ENCODE measurements at regions not wholly inside any gene's neighbourhood (a gene's known extent, or its start where the extent isn't known, plus 50 kb on each side); places are given as distances from the start of the nearest gene placed in this dataset.
"Not testable (repeated sequence)": the region's sequence is repeated elsewhere in the genome, so short reads cannot be mapped to it uniquely, and the experiment has no call there.

DNA sequence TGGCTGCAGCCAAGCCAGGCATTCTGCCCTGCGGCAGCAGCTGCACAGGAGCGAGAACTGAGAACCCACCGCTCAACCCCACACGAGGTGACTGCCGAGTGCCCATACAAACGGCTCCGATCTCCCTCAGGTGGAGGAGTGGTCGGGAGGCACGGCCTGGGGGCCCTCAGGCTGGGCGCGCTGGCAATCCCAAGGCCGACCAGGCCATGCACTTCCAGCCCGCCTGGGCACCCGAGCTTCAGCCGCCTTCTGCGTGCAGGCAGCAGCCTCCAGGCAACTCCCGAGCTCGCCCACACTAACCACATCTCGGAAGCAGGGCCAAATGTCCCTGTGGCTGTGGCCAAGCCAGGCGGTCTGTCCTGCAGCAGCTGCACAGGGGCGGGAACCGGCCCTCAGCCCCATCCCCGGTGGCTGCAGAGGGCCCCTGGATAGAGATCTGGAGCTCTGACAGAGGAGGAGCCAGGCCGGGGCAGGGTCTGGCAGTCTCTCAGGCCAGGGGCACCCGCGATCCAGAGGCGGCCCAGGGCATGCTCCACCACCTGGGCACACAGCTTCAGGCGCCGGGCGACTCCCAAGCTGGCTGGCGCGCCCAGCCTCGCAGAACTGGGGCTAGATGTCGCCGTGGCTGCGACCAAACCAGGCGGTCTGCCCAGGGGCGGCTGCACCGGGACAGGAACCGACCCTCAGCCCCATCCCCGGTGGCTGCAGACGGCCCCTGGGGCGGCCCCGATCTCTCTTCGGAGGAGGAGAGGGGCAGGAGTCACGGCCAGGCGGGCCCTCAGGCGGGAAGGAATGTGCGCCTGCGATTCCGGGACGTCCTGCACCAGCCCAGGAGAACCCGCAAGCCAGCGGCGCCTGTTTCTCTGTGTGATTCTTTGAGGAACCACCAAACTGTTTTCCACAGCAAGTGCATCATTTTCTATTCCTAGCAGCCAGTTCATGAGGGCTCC is 538.0 kb downstream of the CWH43 start:
- FAIRE-seq; H2BK20ac ChIP-seq (ENCODE audit: low read length); POLR2A ChIA-PET (ENCODE audit: partially characterized antibody): not testable (repeated sequence)

More for the DNA sequence above, 538.0 kb downstream of the CWH43 start:
- H3K27me3 ChIP-seq (replicated peaks in 1 of 4; ENCODE audit: control insufficient read depth in 3 of 4, extremely low read depth in 1 of 4, insufficient read depth in 3 of 4, low read length in 3 of 4); H3K14ac ChIP-seq (ENCODE audit: insufficient read length); H3K18ac ChIP-seq (ENCODE audit: extremely low read depth, low read length); H2AFZ ChIP-seq (ENCODE audit: low read length); H3K36me3 ChIP-seq (ENCODE audit: control insufficient read depth in 2 of 4, insufficient read depth in 4 of 4, low read length in 3 of 4); H3K27ac ChIP-seq (ENCODE audit: low read depth, low read length); H3K9ac ChIP-seq (replicated peaks in 1 of 4; ENCODE audit: extremely low read depth in 1 of 4, low read depth in 3 of 4, low read length in 3 of 4); H3K4me1 ChIP-seq (replicated peaks in 1 of 4; ENCODE audit: control insufficient read depth in 3 of 4, insufficient read depth in 4 of 4, low read length in 3 of 4); DNase-seq (ENCODE audit: low read depth in 1 of 2, low spot score in 2 of 2); H4K5ac ChIP-seq (ENCODE audit: insufficient read length, low read depth, low read length); H3K79me2 ChIP-seq (ENCODE audit: control insufficient read depth in 1 of 2, insufficient read depth in 2 of 2, low read length in 2 of 2); H3K4me3 ChIP-seq (ENCODE audit: extremely low read depth in 1 of 4, insufficient read depth in 2 of 4, low read depth in 3 of 4, low read length in 4 of 4); H2BK5ac ChIP-seq (ENCODE audit: low read depth, low read length); H4K20me1 ChIP-seq (replicated peaks in 1 of 2; ENCODE audit: control insufficient read depth in 1 of 2, insufficient read depth in 2 of 2, low read length in 2 of 2); H3K23ac ChIP-seq (ENCODE audit: insufficient read length); H3K4ac ChIP-seq (replicated peaks; ENCODE audit: insufficient read length, low read depth, low read length); H3K23me2 ChIP-seq (ENCODE audit: low read depth, low read length); H2BK15ac ChIP-seq (ENCODE audit: low read length); H2BK12ac ChIP-seq (ENCODE audit: low read depth, low read length); H3K79me1 ChIP-seq (ENCODE audit: low read depth, low read length); H3K4me2 ChIP-seq (ENCODE audit: insufficient read depth in 1 of 2, low read depth in 2 of 2, low read length in 2 of 2); H3K56ac ChIP-seq (replicated peaks; ENCODE audit: insufficient read length, low read depth, low read length); H4K91ac ChIP-seq (replicated peaks; ENCODE audit: insufficient read length, low read length); H2AK5ac ChIP-seq (ENCODE audit: low read depth, low read length); H4K8ac ChIP-seq (ENCODE audit: extremely low read depth, insufficient read depth, low read length); H2BK120ac ChIP-seq (replicated peaks; ENCODE audit: low read depth, low read length); CTCF ChIA-PET (ENCODE audit: partially characterized antibody): not testable (repeated sequence)
- H3K9me3 ChIP-seq (ENCODE audit: insufficient read depth in 2 of 2, low read depth in 1 of 2, low read length in 1 of 2): peaks cover 0 to 25% of the 10 kb centered on the region in 2 experiments; a peak in 2 of 4 replicates
- 89% methylated on average over 24 of the region's 55 CpGs; no CpG with 5 or more reads in 1 of the 2 experiments for WGBS, 2 experiments (ENCODE audit: extremely low coverage in 1 of 2, insufficient coverage in 1 of 2, insufficient read length in 1 of 2, insufficient replicate concordance in 2 of 2, low coverage in 1 of 2, low lambda C conversion rate in 2 of 2, missing lambda C conversion rate in 1 of 2)

Data from H1 (cell line).